Activated T-cell treated with anti-CD3 and anti-CD28 coated beads for 48 hours (primary cell): ENCODE measurements at regions not wholly inside any gene's neighbourhood (a gene's known extent, or its start where the extent isn't known, plus 50 kb on each side); places are given as distances from the start of the nearest gene placed in this dataset.
"Not testable (repeated sequence)": the region's sequence is repeated elsewhere in the genome, so short reads cannot be mapped to it uniquely, and the experiment has no call there.

Experiments
- DNase-seq: peaks from one replicate; pipeline ENCODE4 v3.0.0-alpha.2; 2020; ENCODE audit warnings: low read depth

DNA sequence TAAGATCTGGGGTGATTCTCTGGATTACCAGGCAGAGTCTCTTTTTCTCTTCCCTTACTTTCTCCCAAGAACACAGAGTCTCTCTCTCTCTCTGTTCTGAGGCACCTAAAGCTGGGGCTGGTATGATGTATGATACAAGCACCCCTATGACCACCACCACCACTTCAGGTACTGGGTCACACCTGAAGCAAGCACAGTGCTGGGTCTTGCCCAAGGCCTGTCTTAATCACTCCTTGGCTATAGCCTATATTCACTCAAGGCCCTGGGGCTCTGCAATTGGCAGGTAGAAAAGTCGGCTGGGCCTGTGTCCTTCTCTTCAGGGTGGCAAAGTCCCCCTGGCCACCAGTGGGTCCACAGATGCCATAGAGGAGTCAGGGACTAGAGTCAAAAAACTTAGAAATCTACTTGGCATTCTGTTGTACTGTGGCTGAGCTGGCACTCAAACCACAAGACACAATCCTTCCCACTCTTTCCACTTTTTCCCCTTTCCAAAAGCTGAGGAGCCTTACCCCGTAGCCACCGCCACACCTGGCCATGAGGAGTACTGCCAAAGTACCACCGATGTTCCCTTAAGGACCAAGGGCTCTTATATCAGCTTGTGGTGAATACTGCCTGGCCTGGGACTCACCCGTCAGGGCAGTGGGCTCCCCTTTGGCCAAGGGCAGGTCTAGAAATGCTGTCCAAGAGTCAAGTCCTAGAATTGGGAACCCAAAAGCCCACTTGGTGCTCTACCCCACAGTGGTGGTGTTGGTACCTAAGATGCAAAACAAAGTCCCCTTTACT lies 159.2 kb downstream of the POTEM start:
- not testable (repeated sequence) for DNase-seq

DNA sequence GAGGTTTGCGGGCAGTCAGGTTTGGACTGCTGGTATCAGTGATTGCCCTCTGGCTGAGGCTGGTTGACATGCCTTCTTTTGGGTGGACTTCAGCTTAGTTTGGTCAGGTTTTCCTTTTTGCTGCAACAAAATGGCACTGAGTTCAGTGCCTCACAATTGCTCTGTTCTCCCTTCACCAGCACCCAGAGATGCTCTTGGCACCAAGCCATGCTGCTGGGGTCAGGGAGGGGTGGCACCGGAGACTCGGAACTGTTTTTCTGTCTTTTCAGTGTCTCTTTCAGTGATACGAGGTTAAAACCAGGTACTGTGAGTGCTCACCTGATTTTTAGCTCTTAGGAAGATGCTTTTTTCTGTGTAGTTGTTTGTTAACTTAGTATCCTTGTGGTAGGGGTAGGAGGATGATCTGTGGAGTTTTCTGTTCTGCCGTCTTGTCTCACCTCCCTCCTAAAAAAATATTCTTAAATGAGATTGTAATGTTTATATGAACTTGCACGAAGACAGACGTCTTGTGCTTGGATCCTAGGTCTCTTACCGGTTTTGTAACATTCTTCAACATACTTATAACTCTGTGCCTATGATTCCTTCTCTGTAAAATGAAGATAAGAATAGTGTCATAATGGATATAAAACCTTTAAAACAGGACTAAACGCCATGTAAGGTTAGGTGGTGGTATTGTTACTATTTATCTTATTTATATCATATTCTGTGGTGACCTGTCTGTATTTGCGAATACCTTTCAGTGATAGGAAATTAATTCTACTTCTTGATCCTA lies 160.6 kb downstream of the POTEM start:
- not testable (repeated sequence) for DNase-seq

DNA sequence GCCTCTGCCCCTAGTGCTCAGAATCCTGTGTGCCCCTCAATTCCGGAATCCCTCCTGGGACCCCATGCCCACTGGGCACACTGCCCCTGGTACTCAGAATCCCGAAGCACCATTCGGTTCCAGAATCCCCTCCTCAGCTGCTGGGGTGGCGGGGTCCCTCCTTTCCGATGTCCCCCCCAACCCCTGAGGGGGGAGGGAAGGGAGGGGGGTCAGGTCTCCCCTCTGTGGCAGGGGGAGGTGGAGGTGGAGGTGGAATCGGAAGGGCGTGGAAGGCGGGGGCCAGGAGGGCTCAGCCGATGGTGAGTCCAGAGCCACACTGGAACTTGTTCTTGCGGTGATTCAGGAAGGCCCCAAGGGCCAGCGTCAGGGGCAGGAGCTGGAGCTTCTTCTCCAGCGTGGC lies 164.3 kb downstream of the POTEM start:
- DNase-seq = not testable (repeated sequence)

DNA sequence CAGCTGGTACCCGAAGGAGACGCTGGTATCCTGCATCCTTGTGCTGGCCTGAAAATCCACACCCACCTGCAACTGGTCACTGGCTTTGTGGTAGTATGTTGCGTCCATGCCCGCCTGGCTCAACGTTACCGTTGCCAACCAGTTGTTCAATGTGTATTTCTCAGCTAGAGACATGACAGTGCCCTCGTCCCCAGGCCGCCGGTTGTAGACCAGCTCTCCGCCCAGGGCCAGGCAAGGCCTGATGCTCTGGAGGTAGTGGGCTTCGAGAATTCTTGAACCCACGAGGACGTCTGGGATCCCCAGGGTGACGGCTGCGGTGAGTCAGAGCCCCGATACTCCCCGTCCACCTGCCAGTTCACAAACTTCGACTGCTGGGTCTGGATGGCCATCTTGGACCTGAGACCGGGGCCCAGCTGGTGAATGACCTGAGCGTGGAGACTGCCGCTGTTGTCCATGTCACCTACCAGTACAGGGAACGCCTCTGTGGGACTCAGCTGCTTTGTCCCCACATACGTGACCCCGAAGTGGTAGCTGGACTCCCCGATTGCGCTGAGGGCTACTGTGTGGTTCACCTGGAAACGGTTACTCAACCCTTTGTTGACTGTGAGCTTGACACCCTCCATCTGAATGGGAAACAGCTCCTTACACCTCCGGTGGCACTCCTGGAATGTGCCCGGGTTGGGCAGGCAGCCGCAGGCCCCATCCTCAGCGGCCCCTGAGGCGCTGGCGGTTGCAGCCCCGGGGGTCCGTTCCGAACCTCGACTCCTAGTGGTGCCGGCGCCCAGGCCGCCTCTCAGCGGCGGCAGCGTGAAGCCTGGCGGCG lies 165.0 kb downstream of the POTEM start:
- DNase-seq = not testable (repeated sequence)

DNA sequence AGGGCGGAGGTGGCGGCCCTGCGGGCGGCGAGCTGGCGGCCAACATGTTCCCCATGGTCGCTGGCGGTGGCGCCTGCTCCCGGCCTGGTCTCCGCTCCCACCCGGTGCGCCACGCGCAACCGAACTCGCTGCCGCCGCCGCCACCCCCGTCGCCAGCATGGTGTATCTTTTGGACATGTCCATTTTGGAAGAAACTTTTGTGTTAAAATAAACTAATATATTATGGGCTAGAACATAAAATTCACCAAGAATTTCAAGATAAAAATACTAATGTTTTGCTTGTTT lies 165.5 kb downstream of the POTEM start:
- DNase-seq = not testable (repeated sequence)

DNA sequence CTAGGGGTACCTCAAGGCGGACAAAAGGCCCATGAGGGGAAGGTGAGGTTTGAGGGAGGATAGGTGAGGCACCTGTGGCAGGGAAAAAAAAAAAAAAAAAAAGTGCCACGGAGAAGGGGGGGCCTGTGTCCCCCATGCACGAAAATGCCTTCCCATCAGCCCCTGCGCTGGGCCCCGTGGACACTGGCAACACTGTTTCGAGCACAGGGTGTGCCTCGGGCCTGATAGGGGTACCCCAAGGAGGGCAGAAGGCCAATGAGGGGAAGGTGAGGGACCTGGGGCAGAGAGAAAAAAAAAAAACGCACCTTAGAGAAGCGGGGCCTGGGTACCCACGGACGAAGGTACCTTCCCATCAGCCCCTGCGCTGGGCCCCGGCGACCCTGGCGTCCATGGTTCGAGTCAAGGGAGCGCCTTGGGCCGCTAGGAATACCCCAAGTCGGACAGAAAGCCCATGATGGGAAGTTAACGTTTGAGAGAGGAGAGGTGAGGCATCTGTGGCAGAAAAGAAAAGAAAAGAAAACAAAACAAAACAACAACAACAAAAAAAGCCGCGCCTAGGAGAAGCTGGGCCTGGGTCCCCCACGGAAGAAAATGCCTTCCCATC lies 190.0 kb downstream of the POTEM start:
- DNase-seq = not testable (repeated sequence)

DNA sequence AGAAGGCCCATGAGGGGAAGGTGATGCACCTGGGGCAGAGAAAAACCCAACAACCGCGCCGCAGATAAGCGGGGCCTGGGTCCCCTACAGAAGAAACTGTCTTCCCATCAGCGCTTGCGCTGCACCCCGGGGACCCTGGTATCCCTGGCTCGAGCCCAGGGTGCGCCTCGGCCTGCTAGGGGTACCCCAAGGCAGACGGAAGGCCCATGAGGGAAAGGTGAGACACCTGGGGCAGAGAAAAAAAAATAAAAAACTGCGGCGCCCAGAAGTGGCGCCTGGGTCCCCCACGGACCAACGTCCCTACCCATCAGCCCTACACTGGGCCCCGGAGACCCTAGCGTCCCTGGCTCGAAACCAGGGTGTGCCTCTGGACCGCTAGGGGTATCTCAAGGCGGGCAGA lies 190.8 kb downstream of the POTEM start:
- DNase-seq = not testable (repeated sequence)

DNA sequence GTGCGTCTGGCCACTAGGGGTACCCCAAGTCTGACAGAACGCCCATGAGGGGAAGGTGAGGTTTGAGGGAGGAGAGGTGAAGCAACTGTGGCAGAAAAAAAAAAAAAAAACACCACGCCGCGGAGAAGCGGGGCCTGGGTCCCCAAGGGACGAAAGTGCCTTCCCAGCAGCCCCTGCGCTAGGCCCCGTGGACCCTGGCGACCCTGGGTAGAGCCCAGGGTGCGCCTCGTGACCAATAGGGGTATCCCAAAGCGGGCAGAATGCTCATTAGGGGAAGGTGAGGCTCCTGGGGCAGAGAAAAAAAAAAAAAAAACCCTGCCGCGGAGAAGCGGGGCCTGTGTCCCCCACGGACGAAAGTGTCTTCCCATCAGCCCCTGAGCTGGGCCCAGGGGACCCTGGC lies 191.4 kb downstream of the POTEM start:
- DNase-seq = not testable (repeated sequence)

DNA sequence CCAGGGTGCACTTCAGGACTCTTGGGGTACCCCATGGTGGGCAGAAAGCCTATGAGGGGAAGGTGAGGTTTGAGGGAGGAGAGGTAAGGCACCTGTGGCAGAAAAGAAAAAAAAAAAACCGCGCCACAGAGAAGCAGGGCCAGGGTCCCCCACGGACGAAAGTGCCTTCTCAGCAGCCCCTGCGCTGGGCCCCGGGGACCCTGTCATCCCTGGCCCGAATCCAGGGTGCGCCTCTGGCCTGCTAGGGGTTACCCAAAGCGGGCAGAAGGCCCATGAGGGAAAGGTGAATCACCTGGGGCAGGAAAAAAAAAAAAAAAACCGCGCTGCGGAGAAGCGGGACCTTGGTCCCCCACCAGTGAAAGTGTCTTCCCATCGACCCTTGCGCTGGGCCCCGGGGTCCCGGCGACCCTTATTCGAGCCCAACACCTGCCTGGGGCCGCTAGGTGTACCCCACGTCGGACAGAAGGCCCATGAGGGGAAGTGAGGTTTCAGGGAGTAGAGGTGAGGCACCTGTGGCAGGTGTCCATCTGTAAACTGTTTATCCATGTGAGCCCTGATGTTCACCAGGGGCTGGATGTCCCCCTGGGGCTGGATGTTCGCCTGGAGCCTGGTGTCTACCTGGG lies 191.9 kb downstream of the POTEM start:
- DNase-seq = not testable (repeated sequence)

DNA sequence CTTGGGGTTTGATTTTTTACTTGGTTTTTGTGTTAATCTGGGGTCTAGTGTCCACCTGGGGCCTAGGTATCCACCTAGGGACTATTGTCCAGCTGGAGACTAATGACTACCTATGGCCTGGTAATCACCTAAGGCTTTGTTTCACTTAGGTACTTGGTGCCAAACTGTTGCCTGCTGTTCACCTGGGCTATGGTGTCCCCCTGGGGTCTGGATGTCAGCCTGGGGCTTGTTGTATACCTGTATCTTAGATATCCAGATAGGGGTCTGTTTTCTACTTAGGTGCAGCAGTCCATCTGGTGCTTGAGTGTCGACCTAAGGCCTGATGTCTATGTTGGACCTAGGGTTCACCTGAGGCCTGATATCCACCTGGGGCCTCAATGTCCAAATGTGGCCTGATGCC lies 193.1 kb downstream of the POTEM start:
- not testable (repeated sequence) for DNase-seq

DNA sequence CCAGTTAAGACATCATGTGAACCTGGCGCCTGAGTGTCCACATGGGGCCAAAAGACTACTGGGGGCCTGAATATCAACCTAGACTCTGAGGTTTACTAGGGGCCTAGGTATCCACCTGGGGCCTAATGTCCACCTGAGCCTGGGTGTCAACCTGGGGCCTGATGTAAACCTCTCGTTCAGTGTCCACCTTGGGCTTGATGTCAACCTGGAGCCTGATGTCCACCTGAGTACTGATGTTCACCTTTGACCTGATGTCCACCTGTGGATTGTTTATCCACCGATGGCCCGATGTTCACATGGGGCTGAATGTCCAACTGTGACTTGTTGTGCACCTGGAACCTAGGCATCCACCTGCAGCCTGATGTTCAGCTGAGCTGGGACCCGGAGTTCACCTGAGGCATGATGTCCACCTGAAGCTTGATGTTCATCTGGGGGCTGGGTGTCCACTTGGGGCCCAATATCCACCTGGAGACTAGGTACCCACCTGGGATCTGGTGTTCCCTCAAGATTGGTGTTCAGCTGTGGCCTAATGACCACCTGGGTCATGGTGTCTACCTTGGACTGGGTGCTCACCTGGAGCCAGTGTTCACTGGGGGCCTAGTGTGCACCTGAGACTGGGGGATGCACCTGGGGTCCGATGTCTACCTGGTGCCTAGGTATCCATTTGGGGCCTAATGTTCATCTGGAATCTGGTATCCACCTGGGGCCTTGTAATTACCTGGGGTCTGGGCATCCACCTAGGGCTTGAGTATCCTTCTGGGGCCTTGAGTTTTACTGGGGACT lies 194.2 kb downstream of the POTEM start:
- not testable (repeated sequence) for DNase-seq

DNA sequence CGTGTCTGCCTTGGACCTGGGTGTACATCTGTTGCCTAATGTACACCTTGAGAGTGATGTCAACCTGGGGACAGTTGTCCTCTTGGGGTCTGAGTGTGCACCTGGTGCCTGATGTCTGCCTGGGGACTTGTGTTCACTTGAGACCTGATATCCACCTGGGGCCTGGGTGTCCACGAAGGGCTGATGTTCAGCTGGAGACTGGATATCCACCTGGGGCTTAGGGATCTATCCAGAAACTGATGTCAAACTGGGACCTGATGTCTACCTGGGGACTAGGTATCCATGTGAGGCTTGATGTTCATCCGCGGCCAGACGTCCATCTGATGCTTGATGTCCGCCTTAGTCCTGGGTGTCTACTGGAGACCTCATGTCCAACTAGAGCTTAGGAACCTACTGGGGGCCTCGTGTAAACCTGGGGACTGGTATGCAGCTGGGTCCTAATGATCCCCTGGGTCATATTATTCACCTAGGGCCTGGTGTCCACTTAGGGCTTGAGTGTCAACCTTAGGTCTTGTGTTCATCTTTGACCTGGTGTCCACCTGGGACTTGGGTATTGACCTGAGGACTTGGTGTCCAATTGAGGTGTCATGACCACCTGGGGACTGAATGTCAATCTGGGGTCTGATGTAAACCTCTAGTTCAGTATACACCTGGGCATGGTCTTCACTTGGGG lies 194.9 kb downstream of the POTEM start:
- DNase-seq = not testable (repeated sequence)

DNA sequence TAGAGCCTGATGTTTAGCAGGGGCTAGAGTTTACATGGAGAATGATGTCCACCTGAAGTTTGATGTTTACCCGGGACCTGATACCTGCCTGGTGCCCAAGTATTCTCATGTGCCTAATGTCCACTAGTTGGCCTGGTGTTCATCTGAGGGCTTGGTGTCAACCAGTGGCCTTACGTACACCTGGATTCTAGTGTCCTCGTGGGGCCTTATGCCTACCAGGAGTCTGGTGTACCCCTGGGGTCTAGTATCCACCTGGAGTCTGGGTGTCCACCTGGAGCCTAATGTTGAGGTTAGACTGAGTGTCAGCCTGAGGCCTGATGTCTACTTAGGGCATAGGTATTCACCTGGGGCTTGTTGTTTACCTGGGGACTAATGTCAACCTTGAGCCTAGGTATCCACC lies 195.7 kb downstream of the POTEM start:
- not testable (repeated sequence) for DNase-seq

DNA sequence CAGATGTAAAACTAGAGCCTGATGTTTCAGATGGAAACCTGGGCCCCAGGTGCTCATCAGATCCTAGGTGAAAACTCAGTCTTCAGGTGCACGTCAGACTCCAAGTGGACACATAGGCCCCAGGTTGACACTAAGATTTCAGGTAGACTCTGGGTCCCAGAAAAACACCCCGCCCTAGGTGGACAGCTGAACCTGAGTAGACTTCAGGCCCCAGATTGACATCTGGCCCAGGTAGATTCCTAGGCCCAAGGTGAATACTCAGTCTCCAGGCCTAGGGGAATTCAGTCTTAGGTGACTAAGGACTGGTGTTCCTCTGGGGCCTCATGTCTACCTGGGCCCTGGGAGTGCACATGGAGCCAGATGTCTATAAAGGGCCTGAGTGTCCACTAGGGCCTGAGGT lies 196.7 kb downstream of the POTEM start:
- DNase-seq = not testable (repeated sequence)

DNA sequence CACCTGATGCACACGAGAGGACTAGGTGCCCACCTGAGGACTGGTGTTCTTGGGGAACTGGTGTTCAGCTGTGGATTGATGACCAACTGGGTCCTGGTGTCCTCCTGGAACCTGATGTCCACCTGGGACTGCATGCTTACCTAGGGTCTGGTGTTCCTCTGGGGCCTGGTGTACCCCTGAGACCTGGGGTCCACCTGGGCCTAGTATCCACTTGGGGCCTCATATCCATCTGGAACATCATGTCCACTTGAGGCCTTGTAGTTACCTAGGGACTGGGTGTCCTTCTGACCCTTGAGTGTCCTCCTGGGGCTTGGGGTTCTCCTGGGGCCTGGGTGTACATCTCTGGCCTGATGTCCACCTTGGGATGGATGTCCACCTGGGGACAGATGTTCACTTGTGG lies 197.2 kb downstream of the POTEM start:
- not testable (repeated sequence) for DNase-seq

DNA sequence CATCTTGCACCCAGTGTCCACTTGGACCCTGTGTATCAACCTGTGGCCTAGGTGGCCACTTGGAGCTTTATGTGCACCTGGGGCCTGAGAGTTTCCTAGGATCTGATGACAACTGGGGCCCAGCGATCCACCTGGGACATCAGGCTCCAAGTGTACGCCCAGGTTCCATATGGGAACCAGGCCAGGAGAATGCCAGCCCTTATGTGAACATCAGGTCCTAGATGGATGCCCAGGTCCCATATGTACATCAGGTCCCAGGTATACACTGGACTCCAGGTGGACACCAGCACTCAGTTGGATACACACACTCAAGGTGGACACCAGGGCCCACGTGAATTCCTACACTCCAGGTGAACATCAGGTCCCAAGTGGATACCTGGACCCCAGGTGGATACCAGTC lies 198.8 kb downstream of the POTEM start:
- DNase-seq = not testable (repeated sequence)

DNA sequence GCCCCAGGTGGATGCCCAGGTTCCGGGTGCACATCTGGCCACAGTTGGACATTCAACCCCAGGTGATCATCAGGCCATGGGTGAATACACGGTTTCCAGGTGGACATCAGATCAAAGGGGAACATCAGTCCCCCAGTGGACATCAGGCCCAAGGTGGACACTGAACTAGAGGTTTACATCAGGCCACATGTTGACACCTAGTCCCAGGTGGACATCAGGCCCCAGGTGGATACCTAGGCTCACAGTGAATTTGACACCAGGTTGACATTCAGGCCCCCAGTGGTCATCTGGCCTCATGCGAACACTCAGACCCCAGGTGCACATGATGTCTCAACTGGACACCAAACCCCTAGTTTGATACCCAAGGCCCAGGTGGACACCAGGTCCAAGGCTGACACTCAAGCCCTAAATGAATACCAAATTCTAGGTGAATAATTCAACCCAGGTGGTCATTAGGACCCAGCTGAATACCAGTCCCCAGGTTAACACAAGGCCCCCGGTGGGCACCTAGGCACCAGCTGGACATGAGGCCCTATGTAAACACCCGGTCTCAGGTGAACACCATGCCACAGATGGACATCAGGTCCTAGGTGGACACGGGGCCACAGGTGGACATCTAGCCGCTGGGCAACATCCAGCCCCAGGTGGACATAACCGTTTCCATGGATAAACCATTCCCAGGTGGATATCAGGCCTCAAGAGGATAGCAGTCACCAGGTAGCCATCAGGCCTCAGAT lies 200.4 kb downstream of the POTEM start:
- DNase-seq = not testable (repeated sequence)

DNA sequence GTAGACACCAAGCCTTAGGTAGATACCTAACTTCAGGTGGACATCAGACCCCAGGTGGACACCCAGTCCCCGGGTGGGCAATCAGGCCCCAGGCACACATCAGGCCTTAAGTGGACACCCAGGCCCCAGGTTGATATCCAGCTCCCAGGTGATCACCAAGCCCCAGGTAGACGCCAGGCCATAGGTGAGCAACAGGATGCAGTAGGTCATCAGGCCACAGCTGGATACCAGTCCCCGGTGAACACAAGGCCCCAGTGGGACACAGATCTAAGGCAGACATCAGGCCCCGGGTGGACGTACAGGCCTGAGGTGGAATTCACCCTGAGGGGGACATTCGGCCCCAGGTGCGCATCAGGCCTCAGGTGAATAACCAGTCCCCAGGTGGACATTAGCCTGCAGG lies 201.0 kb downstream of the POTEM start:
- not testable (repeated sequence) for DNase-seq

DNA sequence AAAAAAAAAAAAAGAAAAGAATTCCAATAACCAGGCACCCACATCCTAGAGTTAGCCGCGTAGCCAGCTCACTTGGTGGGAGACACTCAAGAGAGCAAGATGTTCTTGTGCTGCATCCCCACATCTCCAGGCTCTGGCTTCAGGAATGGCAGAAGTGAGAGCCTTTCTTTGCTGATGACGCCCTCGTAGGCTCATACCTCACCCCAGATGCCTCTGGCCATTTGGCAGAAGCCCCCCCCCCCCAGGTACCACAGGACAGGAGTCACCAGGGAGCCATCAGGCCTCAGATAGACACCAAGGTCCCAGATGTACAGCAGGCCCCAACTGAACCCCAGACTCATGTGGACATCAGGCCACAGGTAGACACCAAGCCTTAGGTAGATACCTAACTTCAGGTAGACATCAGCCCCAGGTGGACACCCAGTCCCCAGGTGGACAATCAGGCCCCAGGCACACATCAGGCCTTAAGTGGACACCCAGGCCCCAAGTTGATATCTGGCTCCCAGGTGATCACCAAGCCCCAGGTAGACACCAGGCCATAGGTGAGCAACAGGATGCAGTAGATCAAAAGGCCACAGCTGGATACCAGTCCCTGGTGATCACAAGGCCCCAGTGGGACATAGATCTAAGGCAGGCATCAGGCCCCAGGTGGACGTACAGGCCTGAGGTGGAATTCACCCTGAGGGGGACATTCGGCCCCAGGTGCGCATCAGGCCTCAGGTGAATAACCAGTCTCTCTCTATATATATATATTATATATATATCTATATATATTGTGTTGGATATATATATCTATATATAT lies 202.5 kb downstream of the POTEM start:
- DNase-seq = not testable (repeated sequence)
